AG08395 (cell line): ENCODE measurements at regions not wholly inside any gene's neighbourhood (a gene's known extent, or its start where the extent isn't known, plus 50 kb on each side); places are given as distances from the start of the nearest gene placed in this dataset.

ENCODE experiments used
- DNase-seq: peaks from one replicate; pipeline ENCODE4 v3.0.0; 2012; ENCODE audit warnings: mixed read lengths, low spot score

DNA sequence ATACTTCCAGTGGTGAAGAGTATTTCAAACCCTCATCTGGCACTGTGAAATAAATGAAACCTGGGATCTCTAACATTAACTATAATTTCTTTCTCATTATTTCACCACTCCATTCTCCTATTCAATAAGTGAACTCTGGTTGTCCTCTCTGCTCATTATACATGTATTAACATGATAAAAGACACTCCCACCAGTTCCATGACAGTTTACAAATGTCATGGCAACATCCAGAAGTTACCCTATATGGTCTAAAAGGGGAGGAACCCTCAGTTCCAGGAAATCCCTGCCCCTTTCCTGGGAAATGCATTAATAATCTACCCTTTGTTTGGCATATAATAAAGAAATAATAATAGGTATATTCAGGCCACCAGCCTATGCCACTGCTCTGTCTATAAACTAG is 62.7 kb upstream of the BRINP3 start:
- no peak for DNase-seq

DNA sequence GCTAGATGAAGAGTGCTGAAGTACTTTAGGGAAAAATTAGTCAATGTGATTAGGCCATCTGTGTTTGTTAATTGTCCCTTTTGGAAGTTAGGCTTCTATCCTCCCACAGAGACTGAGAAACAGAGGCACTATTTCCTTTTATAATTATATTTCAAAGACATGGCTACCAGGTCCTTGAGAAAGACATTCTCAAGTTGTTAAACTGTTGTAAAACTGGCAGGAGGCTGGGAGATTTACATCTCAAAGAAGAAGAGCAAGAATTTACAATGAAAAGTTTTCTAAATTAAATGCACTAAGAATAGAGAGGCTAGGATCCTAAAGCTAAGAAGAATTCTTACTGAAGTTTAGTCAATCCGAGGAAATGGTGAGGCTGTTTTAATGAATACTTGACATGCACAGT is 74.0 kb upstream of the BRINP3 start:
- DNase-seq: no peak

DNA sequence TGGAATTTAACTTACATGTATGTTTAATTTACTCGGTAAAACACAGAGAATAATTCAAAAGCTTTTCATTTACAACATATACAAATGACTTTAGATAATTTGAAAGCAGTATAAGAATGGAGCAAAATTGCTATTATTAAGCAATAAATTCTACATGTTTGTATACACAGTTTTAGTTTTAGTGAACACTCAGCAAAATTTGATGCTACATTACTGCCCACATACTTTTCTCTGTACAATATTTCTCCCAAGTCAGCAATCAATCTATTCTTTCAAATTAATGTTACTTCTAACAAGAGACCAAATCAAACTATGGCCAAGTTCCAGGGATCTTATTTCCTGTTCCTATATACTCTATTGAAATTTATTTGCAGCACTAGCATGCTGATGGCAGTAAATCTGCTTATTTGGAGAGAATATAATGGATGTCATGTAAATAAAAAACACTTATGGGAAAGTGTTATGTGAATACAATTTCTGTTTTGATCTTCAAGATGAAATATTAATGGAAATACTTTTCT is 82.6 kb upstream of the BRINP3 start:
- no peak for DNase-seq

DNA sequence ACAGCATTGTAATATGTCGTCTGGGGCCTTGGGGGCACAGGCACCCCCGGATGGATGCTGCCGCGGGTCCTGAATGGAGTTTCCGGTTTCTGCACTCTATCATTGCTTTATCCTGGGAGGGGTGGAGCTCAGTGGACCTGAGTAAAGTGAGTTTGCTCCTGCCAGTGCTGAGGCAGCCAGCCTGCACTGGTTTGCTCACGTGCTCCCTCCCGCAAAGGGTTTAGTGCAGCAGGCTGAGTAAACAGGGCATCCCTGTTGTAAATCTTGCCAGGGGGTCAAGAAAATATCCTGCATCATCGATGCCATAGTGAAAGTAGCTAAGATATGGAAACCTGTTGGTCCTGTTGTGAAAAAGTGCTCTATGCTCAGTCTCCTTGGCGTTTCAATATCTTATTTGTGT is 85.6 kb upstream of the BRINP3 start:
- no peak for DNase-seq

DNA sequence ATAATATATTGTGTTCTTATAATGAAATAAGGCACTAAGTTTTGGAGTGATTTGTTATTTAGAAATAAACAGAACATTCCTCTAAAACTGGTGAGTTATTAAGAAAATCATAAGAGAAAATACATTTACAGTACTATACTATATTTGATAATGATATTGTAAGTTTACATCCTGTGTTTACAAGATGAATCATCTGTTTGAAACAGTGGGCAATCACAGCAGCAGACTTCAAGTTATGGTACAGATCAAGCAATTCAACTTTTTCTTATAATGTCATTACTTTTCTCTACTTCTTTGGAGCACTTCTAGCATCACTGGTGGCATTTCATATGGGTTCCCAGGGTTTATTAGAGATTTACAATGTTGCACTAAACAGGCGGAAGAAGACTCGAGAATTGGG is 86.5 kb upstream of the BRINP3 start:
- DNase-seq: no peak

DNA sequence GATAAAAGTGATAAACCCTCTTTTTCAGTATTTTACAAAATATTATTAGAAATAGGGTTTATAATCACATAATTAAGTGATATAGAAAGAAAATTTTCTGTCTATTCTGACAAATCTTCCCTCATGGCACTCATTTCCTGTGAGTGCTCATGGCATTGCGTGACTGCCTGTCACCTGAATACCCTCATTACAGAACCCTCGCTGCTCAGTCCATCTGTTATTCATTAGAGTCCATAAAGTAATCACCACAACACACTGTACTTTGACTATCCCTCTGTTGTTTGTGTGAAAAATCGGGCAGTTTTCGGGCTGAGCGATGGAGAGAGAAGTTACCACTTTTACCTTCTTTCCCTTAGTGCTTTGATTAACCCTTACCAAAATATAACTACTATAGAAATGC is 100.4 kb upstream of the BRINP3 start:
- no peak for DNase-seq

DNA sequence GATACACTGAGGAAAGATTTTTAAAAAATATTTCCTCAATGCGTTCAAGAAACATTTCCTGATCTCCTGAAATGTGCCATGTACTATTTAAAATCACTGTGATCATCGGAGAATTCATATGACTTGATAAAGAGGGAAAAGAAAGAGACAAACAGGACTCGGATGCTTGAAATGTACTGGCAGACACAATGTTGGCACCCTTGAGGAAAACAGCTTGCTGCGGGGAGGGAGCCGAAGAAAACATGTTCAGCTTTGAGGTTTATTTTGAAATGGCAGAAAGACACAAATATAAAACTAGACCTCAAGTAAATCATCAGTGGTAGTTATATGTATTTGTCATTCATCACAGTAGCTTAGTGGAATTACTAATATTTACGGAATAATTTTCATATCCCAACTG is 100.9 kb upstream of the BRINP3 start:
- DNase-seq: no peak

DNA sequence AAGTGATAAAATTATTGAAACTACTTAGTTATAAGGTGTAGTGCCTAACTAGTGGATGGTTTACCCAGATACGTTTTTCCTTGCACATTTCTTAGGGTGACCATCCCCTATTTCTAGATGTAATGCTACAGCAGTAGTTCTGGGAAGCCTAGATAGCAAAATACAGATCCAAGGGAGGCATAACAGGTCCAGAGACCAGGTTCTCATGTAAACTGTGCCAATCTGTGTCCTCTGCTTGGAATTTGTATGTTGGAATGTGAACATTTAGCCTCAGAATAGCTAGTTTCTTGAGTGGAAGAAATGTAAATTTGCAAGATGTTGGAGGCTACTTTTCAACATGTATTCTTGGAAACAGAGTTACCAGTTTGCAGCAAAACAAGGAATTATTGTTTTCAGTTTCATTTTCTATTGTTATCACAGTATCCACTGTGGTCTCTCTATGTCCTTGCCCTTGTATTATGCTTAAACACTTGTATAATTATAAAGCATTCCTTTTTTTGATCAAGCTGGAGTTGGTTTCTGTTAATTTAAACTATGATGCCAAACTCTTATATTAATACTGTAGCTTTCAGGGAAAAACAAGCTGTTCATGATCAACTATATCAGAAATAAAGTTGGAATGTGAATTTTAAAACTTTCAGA is 102.0 kb upstream of the BRINP3 start:
- no peak for DNase-seq

DNA sequence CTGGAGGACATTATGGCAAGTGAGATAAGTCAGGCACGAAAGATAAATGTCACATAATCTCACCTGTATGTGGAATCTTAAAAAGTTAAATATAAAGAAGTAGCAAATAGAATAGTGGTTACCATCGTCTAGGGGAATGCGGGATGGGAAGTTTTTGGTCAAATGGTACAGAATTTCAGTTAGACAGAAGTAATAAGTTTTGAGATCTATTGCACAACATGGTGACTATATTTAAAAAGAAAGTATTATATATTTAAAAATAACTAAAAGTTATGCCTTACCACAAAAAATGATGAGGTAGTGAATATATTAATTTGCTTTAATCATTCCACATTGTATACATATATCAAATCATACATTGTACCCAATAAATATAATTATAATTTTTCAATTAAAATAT is 106.2 kb upstream of the BRINP3 start:
- no peak for DNase-seq

DNA sequence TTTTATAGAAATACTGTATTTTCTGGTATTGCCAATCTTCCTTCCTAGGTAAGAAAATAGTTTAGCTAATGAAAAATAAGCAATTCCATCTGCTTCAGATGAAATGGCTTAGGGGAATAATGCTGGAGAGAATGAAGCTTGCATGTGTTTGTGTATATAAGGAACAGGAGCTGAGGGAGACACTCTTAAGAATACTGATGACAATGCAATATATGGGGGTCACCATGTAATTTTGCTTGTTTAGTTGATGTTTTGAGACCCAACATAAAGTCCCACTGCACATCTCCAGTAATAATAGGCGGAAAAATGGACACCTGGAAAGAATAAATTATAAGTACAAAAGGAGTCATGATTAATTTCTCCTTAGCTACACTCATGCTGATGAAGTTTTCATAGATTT is 110.8 kb upstream of the BRINP3 start:
- DNase-seq: no peak

DNA sequence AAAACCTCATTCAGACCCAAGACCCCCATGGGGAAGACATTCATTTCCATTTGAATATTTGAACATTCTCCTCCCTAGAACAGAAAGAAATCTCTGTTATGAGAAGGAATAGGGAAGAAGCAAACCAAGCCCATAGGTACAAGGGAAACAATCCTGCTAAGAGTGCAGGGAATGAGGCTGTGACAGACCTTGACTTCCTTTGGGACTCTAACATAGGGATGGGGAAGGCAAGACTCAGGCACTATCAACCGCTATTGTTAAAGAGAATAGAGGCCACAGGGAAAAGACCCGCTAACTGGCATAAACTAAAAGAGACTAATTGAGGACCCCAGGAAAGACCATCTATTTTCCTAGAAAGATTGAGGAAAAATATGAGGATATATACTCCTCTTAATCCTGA is 117.8 kb upstream of the BRINP3 start:
- no peak for DNase-seq

DNA sequence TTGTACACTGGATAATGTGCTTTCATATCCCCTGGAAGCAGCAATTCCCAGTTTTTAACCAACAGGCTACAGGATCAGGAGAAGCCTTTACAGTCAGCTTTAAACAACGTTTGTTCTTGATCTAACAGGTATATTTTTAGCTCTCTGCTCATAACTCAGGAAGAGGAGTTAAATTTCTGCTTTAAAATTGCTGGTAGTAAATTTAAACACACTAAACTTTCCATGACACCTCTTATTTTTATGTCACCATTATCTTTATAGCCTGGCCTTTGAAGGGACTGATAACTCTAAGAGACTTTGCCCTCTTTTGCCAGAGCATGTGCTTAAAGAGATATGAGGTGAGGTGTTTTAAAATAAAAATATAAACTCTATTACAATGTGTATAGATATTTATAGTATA is 119.6 kb upstream of the BRINP3 start:
- no peak for DNase-seq

DNA sequence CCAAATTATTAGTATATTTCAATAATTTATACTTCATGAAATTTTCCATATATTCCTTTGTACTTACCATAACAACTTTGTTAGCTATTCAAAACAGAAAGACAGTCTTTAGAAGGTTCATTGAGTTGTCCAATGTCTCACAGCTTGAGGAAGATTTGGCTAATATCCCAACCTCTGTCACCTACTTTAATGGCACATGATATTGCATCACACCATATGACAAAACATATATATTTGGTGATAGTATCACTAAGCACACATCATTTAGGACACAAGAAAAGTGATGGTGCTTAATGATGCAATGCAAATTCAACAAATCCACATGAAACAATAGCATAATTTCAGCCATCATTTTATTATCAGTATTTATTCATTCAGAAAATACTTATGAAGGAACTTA is 122.0 kb upstream of the BRINP3 start:
- no peak for DNase-seq

DNA sequence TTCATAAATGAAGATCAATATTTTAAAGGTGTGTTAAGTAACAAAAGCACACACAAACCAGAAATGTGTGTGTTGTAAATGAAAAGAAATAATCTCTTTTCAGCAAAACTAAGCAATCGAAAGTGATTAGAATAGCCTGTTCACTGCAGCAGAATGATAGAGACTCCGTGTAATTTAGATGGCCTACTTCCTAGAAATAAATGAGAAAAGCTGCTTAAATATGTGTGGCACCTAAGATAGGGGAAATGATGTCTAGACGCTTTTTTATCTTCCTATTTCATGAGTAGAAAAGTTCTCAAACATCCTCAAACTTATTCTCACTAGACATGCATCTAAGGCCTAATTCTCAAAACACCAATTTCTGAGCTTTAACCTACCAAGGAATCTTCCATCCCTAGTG is 124.7 kb upstream of the BRINP3 start:
- DNase-seq: no peak

DNA sequence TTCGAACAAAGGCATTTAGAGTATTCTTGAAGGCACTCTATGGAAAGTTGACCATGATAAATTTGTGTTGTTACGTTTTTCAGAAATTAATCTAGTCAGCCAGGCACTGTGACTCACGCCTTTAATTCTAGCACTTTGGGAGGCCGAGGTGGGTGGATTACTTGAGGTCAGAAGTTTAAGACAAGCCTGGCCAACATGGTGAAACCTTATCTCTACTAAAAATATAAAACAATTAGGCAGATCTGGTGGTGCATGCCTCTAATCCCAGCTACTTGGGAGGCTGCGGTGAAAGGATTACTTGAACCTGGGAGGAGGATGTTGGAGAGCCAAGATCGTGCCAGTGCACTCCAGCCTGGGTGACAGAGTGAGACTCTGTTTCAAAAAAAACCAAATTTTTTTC is 130.6 kb upstream of the BRINP3 start:
- DNase-seq: no peak

DNA sequence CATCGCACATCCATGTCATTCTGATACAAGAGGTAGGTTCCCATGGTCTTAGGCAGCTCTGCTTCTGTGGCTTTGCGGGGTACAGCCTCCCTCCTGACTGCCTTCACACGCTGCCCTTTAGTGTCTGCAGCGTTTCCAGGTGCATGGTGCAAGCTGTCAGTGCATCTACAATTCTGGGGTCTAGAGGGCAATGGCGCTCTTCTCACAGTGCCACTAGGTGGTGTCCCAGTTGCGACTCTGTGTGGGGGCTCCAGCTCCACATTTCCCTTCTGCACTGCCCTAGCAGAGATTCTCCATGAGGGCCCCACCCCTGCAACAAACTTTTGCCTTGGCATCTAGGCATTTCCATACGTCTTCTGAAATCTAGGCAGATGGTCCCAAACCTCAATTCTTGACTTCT is 138.2 kb upstream of the BRINP3 start:
- no peak for DNase-seq

DNA sequence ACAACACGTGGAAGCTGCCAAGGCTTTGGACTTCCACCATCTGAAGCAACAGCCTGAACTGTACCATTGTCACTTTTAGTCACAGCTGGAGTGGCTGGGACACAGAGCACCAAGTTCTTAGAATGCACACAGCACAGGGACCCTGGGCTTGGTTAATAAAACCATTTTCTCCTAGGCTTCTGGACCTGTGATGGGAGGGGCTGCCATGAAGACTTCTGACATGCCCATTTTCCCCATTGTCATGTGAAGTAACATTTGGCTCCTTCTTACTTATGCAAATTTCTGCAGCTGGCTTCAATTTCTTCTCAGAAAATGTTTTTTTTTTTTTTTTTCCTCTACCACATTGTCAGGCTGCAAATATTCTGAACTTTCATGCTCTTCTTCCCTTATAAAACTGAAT is 138.6 kb upstream of the BRINP3 start:
- DNase-seq: no peak

DNA sequence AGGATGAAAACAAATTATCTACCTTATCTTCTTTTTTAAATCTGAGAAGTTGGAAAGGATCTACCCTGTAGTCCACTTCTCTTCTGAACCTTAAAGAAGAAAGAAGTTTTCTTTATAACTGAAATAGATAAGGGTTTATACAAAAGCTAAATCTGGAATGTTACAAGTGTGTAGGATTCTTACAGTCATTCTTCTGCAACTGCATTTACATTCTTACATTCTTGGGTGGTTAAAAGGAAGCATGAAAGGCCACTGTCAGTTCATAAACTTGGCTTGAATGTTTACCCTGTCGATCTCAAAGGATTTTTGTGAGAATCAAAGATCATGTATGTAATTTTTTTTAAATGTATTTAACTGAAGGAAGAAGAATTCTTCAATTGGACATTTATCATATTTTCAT is 142.1 kb upstream of the BRINP3 start:
- DNase-seq: no peak

DNA sequence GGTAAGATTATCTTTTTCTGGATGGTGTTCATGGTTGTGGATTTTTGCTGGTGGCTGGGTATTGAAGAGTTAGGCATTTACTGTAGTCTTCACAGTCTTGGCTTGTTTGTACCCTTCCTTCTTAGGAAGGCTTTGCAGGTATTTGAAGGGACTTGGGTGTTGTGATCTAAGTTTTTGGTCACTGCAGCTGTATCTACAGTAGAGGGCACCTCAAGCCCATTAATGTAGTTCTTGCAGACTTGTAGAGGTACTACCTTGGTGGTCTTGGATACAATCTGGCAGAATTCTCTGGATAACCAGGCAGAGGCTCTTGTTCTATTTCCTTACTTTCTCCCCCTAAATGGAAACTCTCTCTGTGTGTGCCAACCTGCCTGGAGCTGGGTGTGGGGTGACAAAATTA is 155.8 kb upstream of the BRINP3 start:
- no peak for DNase-seq

DNA sequence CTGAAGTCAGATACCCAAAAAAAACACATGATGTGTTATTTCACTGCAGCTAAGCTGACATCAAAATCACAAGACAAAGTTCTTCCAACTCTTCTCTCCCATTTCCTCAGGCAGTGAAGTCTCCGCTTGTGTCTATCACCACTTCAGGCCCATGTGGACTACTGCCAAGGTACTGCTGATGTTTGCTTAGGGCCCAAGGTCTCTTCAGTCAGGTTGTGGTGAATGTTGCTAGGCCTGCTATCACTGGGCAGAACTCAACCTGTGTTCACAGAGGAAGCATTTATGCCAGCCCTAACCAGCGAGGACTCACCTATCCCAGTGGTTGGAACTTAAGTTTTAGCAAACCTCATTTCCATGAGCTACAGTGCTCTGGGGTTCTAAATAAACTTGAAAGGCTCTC is 156.5 kb upstream of the BRINP3 start:
- DNase-seq: no peak

DNA sequence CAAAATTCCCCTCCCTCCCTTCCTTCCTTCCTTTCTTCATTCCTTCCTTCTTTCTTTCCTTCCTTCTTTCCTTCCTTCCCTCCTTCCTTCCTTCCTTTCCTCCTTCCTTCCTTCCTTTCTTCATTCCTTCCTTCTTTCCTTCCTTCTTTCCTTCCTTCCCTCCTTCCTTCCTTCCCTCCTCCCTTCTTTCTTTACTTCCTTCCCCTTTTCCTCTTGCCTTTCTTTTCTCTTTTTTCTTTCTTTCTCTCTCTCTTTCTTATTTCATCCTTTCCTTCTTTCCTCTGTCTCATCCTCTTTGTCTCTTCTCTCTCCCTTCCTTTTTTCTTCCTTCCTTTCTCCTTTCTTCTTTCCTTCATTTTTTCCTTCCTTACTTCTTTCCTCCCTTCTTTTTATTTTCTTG is 171.9 kb upstream of the BRINP3 start:
- DNase-seq: no peak

DNA sequence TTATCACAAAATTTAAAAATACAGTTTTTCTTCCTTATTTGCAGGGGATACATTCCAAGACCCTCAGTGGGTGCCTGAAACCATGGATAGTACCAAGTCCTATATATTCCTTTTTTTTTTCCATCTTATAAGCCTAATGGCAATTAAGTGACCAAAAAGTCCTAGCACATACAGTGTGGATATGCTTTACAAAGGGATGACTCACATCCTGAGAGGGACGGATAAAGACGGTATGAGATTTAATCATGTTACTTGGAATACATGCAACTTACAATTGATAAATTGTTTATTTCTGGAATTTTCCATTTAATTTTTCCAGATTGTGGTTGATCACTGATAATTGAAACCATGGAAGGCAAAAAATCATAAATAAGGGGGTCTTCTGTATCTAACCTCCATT is 181.2 kb upstream of the BRINP3 start:
- no peak for DNase-seq

DNA sequence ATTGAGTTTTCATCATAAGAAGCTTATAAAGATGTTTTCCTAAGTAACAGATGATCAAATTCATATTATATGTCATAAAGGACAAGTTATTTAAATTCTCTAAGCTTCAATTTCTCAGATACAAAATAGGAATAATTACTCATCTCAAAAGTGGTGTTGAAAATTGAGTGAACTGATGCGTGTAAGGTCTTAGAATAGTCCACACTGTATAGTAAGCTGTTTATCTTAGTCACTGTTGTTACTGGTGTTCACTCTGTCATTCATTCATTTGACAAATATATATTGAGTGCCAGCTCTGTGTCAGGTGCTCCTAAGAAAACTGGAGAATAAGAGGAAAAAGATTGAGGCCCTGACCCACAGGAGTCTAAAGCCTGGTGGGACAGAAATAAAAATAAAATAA is 186.3 kb upstream of the BRINP3 start:
- DNase-seq: no peak

DNA sequence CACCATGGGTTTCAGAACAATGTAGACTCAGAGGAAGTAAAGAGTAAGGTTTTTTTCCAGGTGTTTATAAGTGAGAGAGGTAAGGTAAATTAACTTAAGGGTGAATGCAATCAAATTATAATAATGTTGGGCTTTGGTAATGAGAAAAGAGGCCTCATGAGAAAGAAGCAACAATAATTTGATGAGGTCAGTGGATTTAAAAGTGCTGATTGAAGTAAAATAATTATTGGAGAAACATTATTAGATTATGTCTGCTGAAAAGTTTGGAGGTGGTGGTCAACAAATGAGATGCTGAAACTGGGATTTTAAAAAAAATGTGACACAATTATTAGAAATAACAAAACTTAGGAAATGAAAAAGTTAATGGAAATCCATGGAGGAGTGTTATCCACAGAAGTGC is 187.4 kb upstream of the BRINP3 start:
- no peak for DNase-seq

DNA sequence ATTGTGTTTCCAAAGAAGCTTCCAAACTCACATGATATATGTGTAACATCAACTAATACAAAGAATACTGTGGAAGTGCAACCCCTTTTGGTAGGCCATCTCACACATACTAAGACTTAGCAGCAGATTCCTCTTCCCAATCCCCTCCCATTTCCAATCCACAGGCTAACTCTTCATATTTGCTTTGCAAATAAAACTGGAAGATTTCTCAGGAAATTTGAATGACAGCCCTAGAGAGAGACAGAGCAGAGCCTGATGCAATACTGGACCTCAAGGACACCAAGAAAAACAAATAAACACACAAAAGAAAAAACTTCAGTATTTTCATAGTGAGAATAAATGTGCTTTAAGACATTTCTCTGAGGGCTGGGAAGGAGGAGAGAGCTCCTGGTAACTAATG is 190.2 kb upstream of the BRINP3 start:
- DNase-seq: no peak
